HepG2 (cell line): ENCODE measurements at regions not wholly inside any gene's neighbourhood (a gene's known extent, or its start where the extent isn't known, plus 50 kb on each side); places are given as distances from the start of the nearest gene placed in this dataset.
A peak's percentile ranks its signal among the peaks of the same experiment; 100 is the strongest.

ENCODE experiments used
- BRD4 ChIP-seq: sonication (generic); formaldehyde crosslinking; IDR thresholded peaks from 2 replicates; pipeline ENCODE4 v1.4.0; 2020; ENCODE audit warnings: missing genetic modification reagents
- CREB1 ChIP-seq, 2 experiments: fragments of 450-650 bp in 1 of 2; IDR thresholded peaks; 2 replicates each; pipeline ENCODE4 v1.6.1; 2016 to 2017; ENCODE audit warnings: control low read depth in 1 of 2, mild to moderate bottlenecking in 1 of 2, missing compliant biosample characterization in 1 of 2, missing genetic modification characterization in 1 of 2
- DMAP1 ChIP-seq: IDR thresholded peaks from 2 replicates; pipeline ENCODE4 v1.6.1; 2016
- FOSL2 ChIP-seq: sonication (generic); formaldehyde crosslinking; IDR thresholded peaks from 2 replicates; pipeline ENCODE4 v1.4.0; 2020; ENCODE audit warnings: missing genetic modification reagents
- HIVEP1 ChIP-seq: sonication (generic); formaldehyde crosslinking; IDR thresholded peaks from 2 replicates; pipeline ENCODE4 v1.4.0; 2020; ENCODE audit warnings: mild to moderate bottlenecking, missing genetic modification reagents
- MAZ ChIP-seq, 2 experiments: sonication (generic) in 1 of 2; formaldehyde crosslinking in 1 of 2; IDR thresholded peaks; 2 replicates each; pipeline versions ENCODE4 v1.5.0 to v1.6.1; 2012 to 2020; ENCODE audit warnings: low read depth in 2 of 2, mild to moderate bottlenecking in 2 of 2, borderline replicate concordance in 1 of 2, improper control_type of control experiment in 1 of 2, low read length in 1 of 2, missing genetic modification reagents in 1 of 2, moderate library complexity in 1 of 2
- MEF2D ChIP-seq: sonication (generic); formaldehyde crosslinking; IDR thresholded peaks from 2 replicates; pipeline ENCODE4 v1.5.1; 2020; ENCODE audit warnings: mild to moderate bottlenecking, missing genetic modification reagents
- NKX3-1 ChIP-seq: sonication (generic); formaldehyde crosslinking; IDR thresholded peaks from 2 replicates; pipeline ENCODE4 v1.5.0; 2020; ENCODE audit warnings: missing genetic modification reagents
- RAD21 ChIP-seq: fragments of 450-650 bp; formaldehyde crosslinking; IDR thresholded peaks from 2 replicates; pipeline ENCODE4 v1.5.0; 2020; ENCODE audit warnings: mild to moderate bottlenecking
- RBM22 ChIP-seq: fragments of 200-400 bp; formaldehyde crosslinking; optimal IDR thresholded peaks from 2 replicates; pipeline ENCODE3; 2017; ENCODE audit warnings: mild to moderate bottlenecking, low read length, moderate library complexity
- RCOR2 ChIP-seq: IDR thresholded peaks from 2 replicates; pipeline ENCODE4 v1.6.1; 2016; ENCODE audit warnings: missing biosample characterization, missing genetic modification reagents
- SOX6 ChIP-seq, 2 experiments: fragments of 450-650 bp in 1 of 2; sonication (generic) in 1 of 2; formaldehyde crosslinking in 1 of 2; IDR thresholded peaks; 2 replicates each; pipeline versions ENCODE4 v1.4.0 to v1.6.1; 2017 to 2020; ENCODE audit warnings: antibody characterized with exemption in 1 of 2, mild to moderate bottlenecking in 1 of 2, missing genetic modification reagents in 1 of 2
- TSC22D2 ChIP-seq: sonication (generic); formaldehyde crosslinking; IDR thresholded peaks from 2 replicates; pipeline ENCODE4 v1.5.1; 2020; ENCODE audit warnings: missing genetic modification reagents, mild to moderate bottlenecking, borderline replicate concordance
- ZKSCAN5 ChIP-seq: sonication (generic); formaldehyde crosslinking; IDR thresholded peaks from 2 replicates; pipeline ENCODE4 v1.5.1; 2020; ENCODE audit warnings: mild to moderate bottlenecking, missing genetic modification reagents
- ZNF121 ChIP-seq: sonication (generic); formaldehyde crosslinking; IDR thresholded peaks from 2 replicates; pipeline ENCODE4 v1.5.0; 2020; ENCODE audit warnings: mild to moderate bottlenecking, missing genetic modification reagents
- ZNF383 ChIP-seq: sonication (generic); formaldehyde crosslinking; IDR thresholded peaks from 2 replicates; pipeline ENCODE4 v1.4.0; 2020; ENCODE audit warnings: missing genetic modification reagents, mild to moderate bottlenecking, borderline replicate concordance
- ZNF430 ChIP-seq: sonication (generic); formaldehyde crosslinking; IDR thresholded peaks from 2 replicates; pipeline ENCODE4 v1.9.0; 2021; ENCODE audit warnings: mild to moderate bottlenecking, missing genetic modification reagents
- ZNF546 ChIP-seq: sonication (generic); formaldehyde crosslinking; conservative IDR thresholded peaks from 2 replicates; pipeline ENCODE4 v1.8.1; 2023; ENCODE audit warnings: mild to moderate bottlenecking, missing genetic modification reagents
- ZNF614 ChIP-seq: IDR thresholded peaks from 2 replicates; pipeline ENCODE4 v1.6.1; 2018; ENCODE audit warnings: missing biosample characterization, missing genetic modification reagents, inconsistent platforms, borderline replicate concordance
- ZNF724P ChIP-seq: sonication (generic); formaldehyde crosslinking; IDR thresholded peaks from 2 replicates; pipeline ENCODE4 v1.8.0; 2022; ENCODE audit warnings: missing genetic modification reagents, borderline replicate concordance
- ZNF780A ChIP-seq: sonication (generic); formaldehyde crosslinking; IDR thresholded peaks from 2 replicates; pipeline ENCODE4 v1.8.0; 2022; ENCODE audit warnings: mild to moderate bottlenecking, missing genetic modification reagents, moderate library complexity
- ZNF83 ChIP-seq: sonication (generic); formaldehyde crosslinking; IDR thresholded peaks from 2 replicates; pipeline ENCODE4 v1.4.0; 2020; ENCODE audit warnings: missing genetic modification reagents, mild to moderate bottlenecking, borderline replicate concordance
- ZSCAN9 ChIP-seq: IDR thresholded peaks from 2 replicates; pipeline ENCODE4 v1.6.1; 2016; ENCODE audit warnings: borderline replicate concordance
- TF ChIP-seq, protein P1 (sequence below): sonication (generic); formaldehyde crosslinking; IDR thresholded peaks from 2 replicates; pipeline ENCODE4 v1.5.0; 2020; ENCODE audit warnings: missing genetic modification reagents, mild to moderate bottlenecking, borderline replicate concordance
- TF ChIP-seq, protein P2 (sequence below): sonication (generic); formaldehyde crosslinking; IDR thresholded peaks from 2 replicates; pipeline ENCODE4 v1.4.0; 2020; ENCODE audit warnings: mild to moderate bottlenecking, low read depth, missing genetic modification reagents
- TF ChIP-seq, protein P3 (sequence below): sonication (generic); formaldehyde crosslinking; IDR thresholded peaks from 2 replicates; pipeline ENCODE4 v1.9.0; 2022; ENCODE audit warnings: missing genetic modification reagents, mild to moderate bottlenecking, borderline replicate concordance

DNA sequence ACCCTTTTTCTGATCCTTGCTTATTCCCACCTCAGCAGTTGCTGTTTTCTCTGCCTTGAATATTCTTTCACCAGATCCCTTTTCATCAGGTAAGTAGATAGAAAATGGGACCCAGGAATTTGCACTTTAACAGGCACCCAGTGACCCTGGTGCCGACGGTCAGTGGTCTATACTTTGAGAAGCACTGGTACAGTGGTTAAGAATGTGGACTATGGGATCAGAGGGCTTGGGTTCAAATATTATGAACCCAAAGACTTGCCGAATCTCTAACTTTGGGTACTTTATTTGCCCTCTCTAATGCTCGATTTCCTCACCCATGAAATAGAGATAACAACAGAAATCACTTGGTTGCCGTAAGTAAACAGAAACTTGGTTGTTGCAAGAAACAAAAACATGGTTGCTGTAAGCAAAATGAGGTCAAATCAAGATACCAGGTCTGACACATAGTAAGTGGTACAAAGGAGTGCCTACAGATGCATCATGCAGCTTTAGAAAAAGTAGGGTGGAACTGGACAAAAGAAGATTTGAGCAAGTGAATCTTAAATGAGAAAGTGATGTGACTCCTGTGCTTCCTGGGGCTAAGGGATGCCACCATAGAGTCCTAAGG is 69.5 kb upstream of the GLS start (continued):
- TF ChIP-seq NKX3-1 (no peak), MEF2D (0 out of 2 replicates have a peak, but pooled peaks have one; percentile 8), ZNF430 (no peak), ZSCAN9 (CRISPR knock-in tag) (peak; percentile 53; the same call in 1 of the 2 replicates), DMAP1 (0 out of 2 replicates have a peak, but pooled peaks have one; percentile 20), RAD21 (CRISPR knock-in tag) (no peak), SOX6 (IDR thresholded peaks at IDR 0.05) (no peak), SOX6 (CRISPR knock-in tag; IDR thresholded peaks at IDR 0.05) (peak; percentile 15; the same call in 1 of the 2 replicates), BRD4 (CRISPR knock-in tag) (0 out of 2 replicates have a peak, but pooled peaks have one; percentile 57), HIVEP1 (no peak), ZNF83 (CRISPR knock-in tag) (no peak), ZNF121 (no peak), ZNF780A (CRISPR knock-in tag) (no peak), ZNF724P (CRISPR knock-in tag) (no peak), ZKSCAN5 (CRISPR knock-in tag) (no peak), ZNF614 (CRISPR knock-in tag) (no peak), RBM22 (no peak), ZNF383 (CRISPR knock-in tag) (0 out of 2 replicates have a peak, but pooled peaks have one; percentile 10), RCOR2 (no peak), FOSL2 (CRISPR knock-in tag) (no peak), CREB1 (IDR thresholded peaks at IDR 0.05) (no peak), CREB1 (CRISPR knock-in tag; IDR thresholded peaks at IDR 0.05) (no peak), ZNF546 (CRISPR knock-in tag) (no peak), TSC22D2 (CRISPR knock-in tag) (peak; percentile 43; the same call in 1 of the 2 replicates), MAZ (IDR thresholded peaks at IDR 0.05; ENCODE audit: borderline replicate concordance, low read depth, low read length) (no peak), MAZ (CRISPR knock-in tag; IDR thresholded peaks at IDR 0.05; ENCODE audit: low read depth) (peak; percentile 42; the same call in 1 of the 2 replicates)
- TF ChIP-seq, protein P1, sequence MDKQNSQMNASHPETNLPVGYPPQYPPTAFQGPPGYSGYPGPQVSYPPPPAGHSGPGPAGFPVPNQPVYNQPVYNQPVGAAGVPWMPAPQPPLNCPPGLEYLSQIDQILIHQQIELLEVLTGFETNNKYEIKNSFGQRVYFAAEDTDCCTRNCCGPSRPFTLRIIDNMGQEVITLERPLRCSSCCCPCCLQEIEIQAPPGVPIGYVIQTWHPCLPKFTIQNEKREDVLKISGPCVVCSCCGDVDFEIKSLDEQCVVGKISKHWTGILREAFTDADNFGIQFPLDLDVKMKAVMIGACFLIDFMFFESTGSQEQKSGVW (CRISPR knock-in tag): no peak
- TF ChIP-seq, protein P2, sequence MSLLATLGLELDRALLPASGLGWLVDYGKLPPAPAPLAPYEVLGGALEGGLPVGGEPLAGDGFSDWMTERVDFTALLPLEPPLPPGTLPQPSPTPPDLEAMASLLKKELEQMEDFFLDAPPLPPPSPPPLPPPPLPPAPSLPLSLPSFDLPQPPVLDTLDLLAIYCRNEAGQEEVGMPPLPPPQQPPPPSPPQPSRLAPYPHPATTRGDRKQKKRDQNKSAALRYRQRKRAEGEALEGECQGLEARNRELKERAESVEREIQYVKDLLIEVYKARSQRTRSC (CRISPR knock-in tag): no peak
- TF ChIP-seq, protein P3, sequence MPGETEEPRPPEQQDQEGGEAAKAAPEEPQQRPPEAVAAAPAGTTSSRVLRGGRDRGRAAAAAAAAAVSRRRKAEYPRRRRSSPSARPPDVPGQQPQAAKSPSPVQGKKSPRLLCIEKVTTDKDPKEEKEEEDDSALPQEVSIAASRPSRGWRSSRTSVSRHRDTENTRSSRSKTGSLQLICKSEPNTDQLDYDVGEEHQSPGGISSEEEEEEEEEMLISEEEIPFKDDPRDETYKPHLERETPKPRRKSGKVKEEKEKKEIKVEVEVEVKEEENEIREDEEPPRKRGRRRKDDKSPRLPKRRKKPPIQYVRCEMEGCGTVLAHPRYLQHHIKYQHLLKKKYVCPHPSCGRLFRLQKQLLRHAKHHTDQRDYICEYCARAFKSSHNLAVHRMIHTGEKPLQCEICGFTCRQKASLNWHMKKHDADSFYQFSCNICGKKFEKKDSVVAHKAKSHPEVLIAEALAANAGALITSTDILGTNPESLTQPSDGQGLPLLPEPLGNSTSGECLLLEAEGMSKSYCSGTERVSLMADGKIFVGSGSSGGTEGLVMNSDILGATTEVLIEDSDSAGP (CRISPR knock-in tag): no peak
